ENCODE measurements at regions not wholly inside any gene's neighbourhood (a gene's known extent, or its start where the extent isn't known, plus 50 kb on each side); places are given as distances from the start of the nearest gene placed in this dataset.
"Not testable (repeated sequence)": the region's sequence is repeated elsewhere in the genome, so short reads cannot be mapped to it uniquely, and the experiment has no call there.

DNA sequence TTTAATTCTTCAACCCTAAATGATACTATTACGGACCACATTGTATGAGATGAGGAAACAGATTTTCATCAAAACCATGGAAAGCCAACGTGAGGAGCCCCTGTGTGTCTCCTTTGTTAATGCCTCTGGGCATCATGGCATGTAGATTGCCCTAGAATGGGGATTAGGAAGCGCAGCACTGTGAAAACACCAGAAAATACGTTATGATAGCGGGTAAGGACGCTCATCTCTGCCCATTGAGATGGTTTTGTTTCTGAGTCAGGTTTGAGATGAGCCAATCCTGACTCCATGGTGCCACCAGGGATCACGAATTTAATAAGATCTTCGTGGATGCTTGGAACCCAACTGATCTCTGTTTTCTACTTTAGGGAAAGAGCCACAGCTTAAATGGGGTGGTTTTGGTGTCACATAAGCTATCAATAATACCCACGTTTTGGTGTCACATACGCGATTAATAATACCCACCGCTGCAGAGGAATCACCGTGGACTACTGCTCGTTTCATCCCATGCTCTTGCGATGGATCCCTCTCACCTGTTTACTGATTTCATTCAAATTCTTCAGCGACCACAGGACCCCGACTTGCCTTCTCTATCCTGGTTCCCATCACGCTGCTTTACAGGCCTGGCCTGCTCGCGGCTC lies 137.3 kb downstream of the FOXD4L6 start:
- TF ChIP-seq, protein P1, sequence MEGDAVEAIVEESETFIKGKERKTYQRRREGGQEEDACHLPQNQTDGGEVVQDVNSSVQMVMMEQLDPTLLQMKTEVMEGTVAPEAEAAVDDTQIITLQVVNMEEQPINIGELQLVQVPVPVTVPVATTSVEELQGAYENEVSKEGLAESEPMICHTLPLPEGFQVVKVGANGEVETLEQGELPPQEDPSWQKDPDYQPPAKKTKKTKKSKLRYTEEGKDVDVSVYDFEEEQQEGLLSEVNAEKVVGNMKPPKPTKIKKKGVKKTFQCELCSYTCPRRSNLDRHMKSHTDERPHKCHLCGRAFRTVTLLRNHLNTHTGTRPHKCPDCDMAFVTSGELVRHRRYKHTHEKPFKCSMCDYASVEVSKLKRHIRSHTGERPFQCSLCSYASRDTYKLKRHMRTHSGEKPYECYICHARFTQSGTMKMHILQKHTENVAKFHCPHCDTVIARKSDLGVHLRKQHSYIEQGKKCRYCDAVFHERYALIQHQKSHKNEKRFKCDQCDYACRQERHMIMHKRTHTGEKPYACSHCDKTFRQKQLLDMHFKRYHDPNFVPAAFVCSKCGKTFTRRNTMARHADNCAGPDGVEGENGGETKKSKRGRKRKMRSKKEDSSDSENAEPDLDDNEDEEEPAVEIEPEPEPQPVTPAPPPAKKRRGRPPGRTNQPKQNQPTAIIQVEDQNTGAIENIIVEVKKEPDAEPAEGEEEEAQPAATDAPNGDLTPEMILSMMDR (IDR thresholded peaks at IDR 0.05) = not testable (repeated sequence)
- not testable (repeated sequence) for TF ChIP-seq ZFX (IDR thresholded peaks at IDR 0.05; ENCODE audit: borderline replicate concordance)

Measured in 22Rv1 (cell line).